Astrocyte of the spinal cord (primary cell): ENCODE measurements at regions not wholly inside any gene's neighbourhood (a gene's known extent, or its start where the extent isn't known, plus 50 kb on each side); places are given as distances from the start of the nearest gene placed in this dataset.
"Not testable (repeated sequence)": the region's sequence is repeated elsewhere in the genome, so short reads cannot be mapped to it uniquely, and the experiment has no call there.

ENCODE experiments used
- DNase-seq: peaks from one replicate; pipeline ENCODE4 v3.0.0; 2011; ENCODE audit warnings: low read depth, low spot score
- H3K4me3 ChIP-seq: 2 replicates; pipeline ENCODE4 v1.5.1; 2011; ENCODE audit warnings: low read depth, mild to moderate bottlenecking, low read length, moderate library complexity
- in situ Hi-C: cut with HindIII; loops from 2 replicates; pipeline ENCODE4 v1.10.0; 2017; ENCODE audit warnings: low sequenced_read_pairs

- DNase-seq, in situ Hi-C loops, H3K4me3 ChIP-seq: not testable (repeated sequence)
Measured at GRCh38 chr10:46645110-46645509, 66.2 kb downstream of the SYT15 start.

DNA sequence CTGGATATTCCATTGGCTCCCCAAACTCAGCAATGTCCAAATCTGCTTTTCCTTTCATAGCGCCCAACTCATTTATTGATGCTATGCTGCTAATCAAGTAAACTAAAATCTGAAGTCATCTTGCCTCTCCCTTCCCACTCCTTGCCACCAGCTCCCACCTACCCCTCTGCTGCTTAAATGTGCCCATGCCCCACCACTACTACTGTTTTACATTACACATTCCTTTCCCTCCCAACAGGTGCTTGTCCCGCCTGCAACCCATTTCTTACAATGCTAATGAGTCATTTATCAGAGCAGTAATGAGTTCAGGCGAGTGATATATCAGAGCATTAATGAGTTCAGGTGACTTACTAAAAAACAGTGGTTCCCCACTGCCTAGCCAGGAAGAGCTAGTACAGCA is 67.2 kb downstream of the SYT15 start:
- H3K4me3 ChIP-seq, DNase-seq, in situ Hi-C loops: not testable (repeated sequence)

DNA sequence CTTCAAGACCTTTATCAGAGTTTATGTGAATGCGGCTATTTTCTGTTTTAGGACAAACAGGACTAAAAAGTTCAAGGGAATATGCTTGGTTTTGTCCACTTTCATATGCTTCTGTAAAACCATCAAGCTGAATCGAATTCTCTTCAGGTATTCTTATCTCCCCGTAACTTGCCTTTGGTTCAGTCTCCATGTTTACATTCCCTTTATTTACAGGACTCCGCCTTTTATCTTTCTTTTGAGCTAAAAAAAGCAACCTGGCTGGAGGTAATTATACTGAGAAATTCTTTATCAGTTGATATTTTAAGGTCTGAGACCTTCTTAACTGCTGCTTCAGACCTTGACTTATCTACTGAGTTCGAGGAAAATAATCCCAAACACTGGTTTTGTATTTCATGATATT is 72.0 kb downstream of the SYT15 start:
- in situ Hi-C loops, H3K4me3 ChIP-seq, DNase-seq: not testable (repeated sequence)

- DNase-seq, in situ Hi-C loops, H3K4me3 ChIP-seq: not testable (repeated sequence)
Measured at GRCh38 chr10:46657437-46657836, 78.5 kb downstream of the SYT15 start.

DNA sequence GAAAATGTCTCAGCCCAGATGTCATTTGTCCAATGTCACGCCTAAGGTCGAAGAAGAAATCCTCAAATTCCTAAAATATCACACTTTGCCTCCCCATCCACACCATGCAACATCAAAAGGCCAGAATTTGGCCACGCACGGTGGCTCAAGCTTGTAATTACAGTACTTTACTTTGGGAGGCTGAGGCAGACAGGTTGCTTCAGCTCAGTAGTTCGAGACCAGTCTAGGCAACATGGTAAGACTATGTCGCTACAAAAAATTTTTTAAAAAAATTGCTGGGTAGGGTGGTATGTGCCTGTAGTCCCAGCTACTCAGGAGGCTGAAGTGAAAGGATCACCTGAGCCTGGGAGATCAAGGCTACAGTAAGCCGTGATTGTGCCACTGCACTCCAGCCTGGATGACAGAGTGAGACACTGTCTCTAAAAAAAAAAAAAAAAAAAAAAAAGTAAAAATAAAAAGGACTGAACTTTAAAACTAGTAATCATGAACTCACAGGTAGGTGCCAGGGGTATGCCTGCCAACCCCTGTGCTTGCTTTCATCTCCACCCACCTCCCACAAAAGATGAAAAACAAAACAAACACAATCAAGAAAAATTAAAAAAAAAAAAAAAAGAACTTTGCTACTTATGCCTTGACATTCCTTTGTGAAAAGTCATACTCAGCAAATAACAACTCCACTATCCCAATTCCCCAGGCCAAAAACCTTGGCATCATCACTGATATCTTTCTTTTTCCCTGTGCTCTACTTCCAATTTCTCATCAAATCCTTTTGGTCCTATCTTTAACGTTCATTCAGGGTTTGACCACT is 81.3 kb downstream of the SYT15 start:
- in situ Hi-C loops, DNase-seq, H3K4me3 ChIP-seq: not testable (repeated sequence)

GRCh38 chr10:46660835-46661164 is 81.9 kb downstream of the SYT15 start:
- in situ Hi-C loops: not testable (repeated sequence)

GRCh38 chr10:46665536-46665935 is 86.6 kb downstream of the SYT15 start:
- in situ Hi-C loops, DNase-seq, H3K4me3 ChIP-seq: not testable (repeated sequence)

More at GRCh38 chr10:46660835-46661164, 81.9 kb downstream of the SYT15 start:
- H3K4me3 ChIP-seq, DNase-seq: not testable (repeated sequence)

DNA sequence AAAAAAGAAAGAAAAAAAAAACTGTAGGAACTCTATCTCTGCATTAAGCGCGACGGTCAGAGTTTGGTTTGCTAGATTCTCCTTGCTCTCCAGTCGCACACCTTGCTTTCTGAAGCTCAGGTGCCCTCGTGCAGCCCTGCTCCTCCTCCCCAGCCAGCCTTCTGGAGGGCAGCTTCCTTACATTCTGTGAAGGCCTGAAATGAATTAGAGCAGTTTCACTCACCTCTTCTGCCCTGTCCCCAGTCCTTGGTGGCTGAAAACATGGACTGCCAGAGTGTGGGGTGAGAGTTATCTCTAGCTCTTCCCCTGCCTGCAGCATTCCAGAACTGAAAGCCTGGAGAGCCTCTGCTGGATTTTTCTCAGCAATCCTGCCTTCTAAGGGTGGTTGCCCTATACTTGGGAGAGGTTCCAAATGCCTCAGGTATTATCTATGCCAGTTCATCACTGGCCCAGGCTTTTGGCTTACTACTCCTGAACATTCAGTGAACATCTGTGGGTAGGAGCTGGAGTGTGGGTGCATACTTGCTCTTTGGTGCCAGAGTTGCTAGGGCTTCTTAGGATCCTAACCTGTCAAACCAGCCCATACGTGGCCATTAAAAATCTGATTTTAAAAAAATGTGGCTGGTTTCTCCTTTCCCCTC is 89.5 kb downstream of the SYT15 start:
- DNase-seq, H3K4me3 ChIP-seq, in situ Hi-C loops: not testable (repeated sequence)

GRCh38 chr10:46677836-46678435 is 99.0 kb downstream of the SYT15 start:
- in situ Hi-C loops, DNase-seq, H3K4me3 ChIP-seq: not testable (repeated sequence)

DNA sequence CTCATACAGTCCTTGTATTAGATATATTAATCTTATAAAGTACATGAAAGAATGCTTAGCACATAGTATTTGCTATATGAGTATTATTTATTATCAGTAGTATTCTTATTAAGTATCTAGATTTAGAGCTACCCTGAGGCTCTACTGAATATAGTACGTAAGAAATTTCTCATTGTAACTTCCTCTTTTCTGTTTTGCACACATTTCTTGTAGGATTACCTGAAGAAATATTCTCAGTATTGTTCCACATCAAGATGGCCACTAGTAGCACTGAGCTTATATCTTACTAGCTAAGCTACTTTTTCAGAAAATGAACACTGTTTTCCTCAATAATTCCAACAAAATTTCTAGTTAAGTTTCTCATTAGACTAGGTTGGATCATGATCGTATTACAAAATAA is 112.5 kb downstream of the SYT15 start:
- DNase-seq, in situ Hi-C loops, H3K4me3 ChIP-seq: not testable (repeated sequence)

- H3K4me3 ChIP-seq, in situ Hi-C loops, DNase-seq: not testable (repeated sequence)
Measured at GRCh38 chr10:46693218-46693617, 114.3 kb downstream of the SYT15 start.

DNA sequence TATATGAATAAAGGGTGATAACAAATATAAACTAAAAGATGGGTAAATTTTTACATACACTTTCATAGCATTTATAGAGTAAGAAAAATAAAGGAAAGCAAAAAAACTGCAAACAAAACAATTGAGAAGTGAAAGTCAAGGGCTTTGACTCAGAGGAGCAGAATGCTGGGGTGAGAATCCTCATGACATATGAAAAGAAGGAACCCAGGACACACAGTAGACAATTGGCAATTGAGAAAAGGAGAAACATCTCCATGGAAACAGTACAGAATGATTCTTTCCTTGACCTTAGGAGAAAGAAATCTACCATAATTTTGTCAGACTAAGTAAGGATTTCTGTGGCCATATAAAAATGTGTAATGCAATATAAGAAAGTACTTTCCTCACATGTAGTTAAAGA is 138.3 kb downstream of the SYT15 start:
- DNase-seq, H3K4me3 ChIP-seq, in situ Hi-C loops: not testable (repeated sequence)

GRCh38 chr10:46718014-46718413 is 139.1 kb downstream of the SYT15 start:
- H3K4me3 ChIP-seq, DNase-seq, in situ Hi-C loops: not testable (repeated sequence)
